Neural progenitor cell (in vitro differentiated cells): ENCODE measurements at regions not wholly inside any gene's neighbourhood (a gene's known extent, or its start where the extent isn't known, plus 50 kb on each side); places are given as distances from the start of the nearest gene placed in this dataset. TPM values are rescaled to one million over a fixed set of nuclear protein-coding genes. Genes with fewer than 3 reads are reported as not detected.

Experiments
- DNase-seq: peaks from one replicate; pipeline ENCODE4 v3.0.0-alpha.2; 2016; ENCODE audit warnings: low spot score
- H2AFZ ChIP-seq: fragments of 200-600 bp; sonication (generic); replicated peaks from 2 replicates; pipeline ENCODE4 v1.6.1; 2016; ENCODE audit warnings: antibody characterized with exemption
- H3F3A ChIP-seq: fragments of 200-600 bp; sonication (generic); 2 replicates; pipeline ENCODE4 v1.6.1; 2016; ENCODE audit warnings: antibody characterized with exemption, low read depth
- H3K27ac ChIP-seq: fragments of 200-600 bp; sonication (generic); 2 replicates; pipeline ENCODE4 v1.5.1; 2016; ENCODE audit warnings: mild to moderate bottlenecking
- H3K27me3 ChIP-seq: fragments of 200-600 bp; sonication (generic); 2 replicates; pipeline ENCODE4 v1.6.1; 2016; ENCODE audit warnings: mild to moderate bottlenecking, moderate library complexity
- H3K36me3 ChIP-seq: fragments of 200-600 bp; sonication (generic); 2 replicates; pipeline ENCODE4 v1.5.1; 2016
- H3K4me1 ChIP-seq: fragments of 200-600 bp; sonication (generic); 2 replicates; pipeline ENCODE4 v1.6.1; 2016; ENCODE audit warnings: mixed run types
- H3K4me2 ChIP-seq: fragments of 200-600 bp; sonication (generic); 2 replicates; pipeline ENCODE4 v1.6.1; 2016
- H3K4me3 ChIP-seq: fragments of 200-600 bp; sonication (generic); 2 replicates; pipeline ENCODE4 v1.5.1; 2016
- H3K79me2 ChIP-seq: fragments of 200-600 bp; sonication (generic); 2 replicates; pipeline ENCODE4 v1.6.1; 2016; ENCODE audit warnings: low read depth
- H3K9ac ChIP-seq: fragments of 200-600 bp; sonication (generic); 2 replicates; pipeline ENCODE4 v1.6.1; 2016
- H3K9me3 ChIP-seq: fragments of 200-600 bp; sonication (generic); 2 replicates; pipeline ENCODE4 v1.5.1; 2016; ENCODE audit warnings: low read depth
- H4K20me1 ChIP-seq: fragments of 200-600 bp; sonication (generic); 2 replicates; pipeline ENCODE4 v1.6.1; 2016; ENCODE audit warnings: low read depth
- H3K27ac Mint-ChIP-seq: 3 replicates; pipeline ENCODE4 v1.8.0; 2021; ENCODE audit warnings: mixed read lengths
- H3K27me3 Mint-ChIP-seq: 2 replicates; pipeline ENCODE4 v1.8.0; 2022; ENCODE audit warnings: low read depth, mild to moderate bottlenecking, inconsistent platforms, moderate library complexity, mixed read lengths; ENCODE audit not compliant: insufficient read depth
- H3K36me3 Mint-ChIP-seq: 3 replicates; pipeline ENCODE4 v1.8.0; 2021; ENCODE audit warnings: mixed read lengths
- H3K4me1 Mint-ChIP-seq: 3 replicates; pipeline ENCODE4 v1.8.0; 2021; ENCODE audit warnings: mixed read lengths
- H3K4me3 Mint-ChIP-seq: 3 replicates; pipeline ENCODE4 v1.8.0; 2021; ENCODE audit warnings: mild to moderate bottlenecking, moderate library complexity, mixed read lengths
- H3K9me3 Mint-ChIP-seq: 3 replicates; pipeline ENCODE4 v1.8.0; 2020; ENCODE audit warnings: mixed read lengths
- CTCF ChIP-seq: fragments of 200-600 bp; sonication (generic); IDR thresholded peaks from 2 replicates; pipeline ENCODE4 v1.5.1; 2017; ENCODE audit warnings: antibody characterized with exemption, mild to moderate bottlenecking
- EZH2 ChIP-seq: fragments of 200-600 bp; sonication (generic); IDR thresholded peaks from 2 replicates; pipeline ENCODE4 v1.6.1; 2017; ENCODE audit warnings: antibody characterized with exemption, mild to moderate bottlenecking, moderate library complexity
- EZH2phosphoT487 ChIP-seq: fragments of 200-600 bp; sonication (generic); IDR thresholded peaks from 2 replicates; pipeline ENCODE4 v1.6.1; 2017; ENCODE audit warnings: antibody characterized with exemption
- microRNA-seq: library from miRNA; unstranded; fragments of <30 nt; microRNA quantifications from one replicate; pipeline ENCODE4, GENCODE V29; 2016
- small RNA-seq: library from RNA; depleted of rRNA; stranded (forward); fragments of <200 nt; gene quantifications from one replicate; pipeline ENCODE3, GENCODE V24; 2015

- Mint-ChIP-seq H3K9me3 (peaks cover 11% of the 10 kb centered on the region), H3K36me3 (no peaks in the 10 kb centered on the region), H3K4me3 (no peak overlapping the region), H3K4me1 (no peaks in the 10 kb centered on the region), H3K27me3 (peaks cover 8% of the 10 kb centered on the region), H3K27ac (no peak overlapping the region)
- no peak overlapping the region for H3K9ac ChIP-seq
- H3K27ac ChIP-seq: no peak overlapping the region
- H3F3A ChIP-seq: no peaks in the 10 kb centered on the region
- peaks cover 5% of the 10 kb centered on the region for H3K4me1 ChIP-seq
- no peak for TF ChIP-seq EZH2phosphoT487
- no peak for TF ChIP-seq EZH2
- TF ChIP-seq CTCF: no peak
- no peak overlapping the region for H3K4me2 ChIP-seq
- no peak for DNase-seq
- H3K27me3 ChIP-seq: no peaks in the 10 kb centered on the region
- no peak overlapping the region for H3K4me3 ChIP-seq
- no peaks in the 10 kb centered on the region for H3K36me3 ChIP-seq
- H3K79me2 ChIP-seq: no peaks in the 10 kb centered on the region
- no peaks in the 10 kb centered on the region for H4K20me1 ChIP-seq
- no peaks in the 10 kb centered on the region for H3K9me3 ChIP-seq
- H2AFZ ChIP-seq: no peak overlapping the region
Measured at GRCh38 chr2:65485839-65486238, 53.4 kb upstream of the SPRED2 start.

DNA sequence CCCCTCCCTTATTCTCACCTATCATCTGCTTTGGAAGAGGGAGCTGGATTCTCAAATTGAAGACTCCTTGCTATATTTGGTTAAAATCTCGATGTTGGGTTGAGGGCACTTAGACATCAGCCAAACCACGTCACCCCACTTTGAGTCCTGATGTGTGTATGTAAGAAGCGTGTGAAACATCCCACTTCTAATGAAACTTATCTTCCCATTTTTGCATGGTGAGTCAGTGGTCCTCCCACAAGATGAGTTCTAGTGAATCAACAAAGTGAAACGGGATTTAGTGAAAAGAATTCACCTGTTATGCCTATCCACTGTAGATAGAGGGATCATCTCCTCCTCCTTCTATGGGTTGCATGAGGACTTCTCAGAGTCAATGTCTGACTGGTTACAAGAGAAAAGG is 51.4 kb upstream of the SPRED2 start:
- H3K4me1 Mint-ChIP-seq: peaks cover 5% of the 10 kb centered on the region

GRCh38 chr2:65482971-65483370 is 50.6 kb upstream of the SPRED2 start:
- Mint-ChIP-seq H3K4me3 (no peak overlapping the region), H3K27ac (no peak overlapping the region), H3K9me3 (peaks cover 7% of the 10 kb centered on the region), H3K4me1 (peaks cover 5% of the 10 kb centered on the region), H3K36me3 (no peaks in the 10 kb centered on the region), H3K27me3 (peaks cover 6% of the 10 kb centered on the region)
- no peaks in the 10 kb centered on the region for H3K9me3 ChIP-seq
- no peak overlapping the region for H3K4me3 ChIP-seq
- H3K27ac ChIP-seq: no peak overlapping the region
- no peak overlapping the region for H2AFZ ChIP-seq
- no peak overlapping the region for H3K9ac ChIP-seq
- DNase-seq: no peak
- H3K79me2 ChIP-seq: no peaks in the 10 kb centered on the region
- no peaks in the 10 kb centered on the region for H3F3A ChIP-seq
- no peaks in the 10 kb centered on the region for H4K20me1 ChIP-seq
- TF ChIP-seq CTCF (no peak), EZH2 (no peak), EZH2phosphoT487 (no peak)
- no peaks in the 10 kb centered on the region for H3K4me1 ChIP-seq
- no peak overlapping the region for H3K4me2 ChIP-seq
- H3K27me3 ChIP-seq: no peaks in the 10 kb centered on the region
- no peaks in the 10 kb centered on the region for H3K36me3 ChIP-seq

More for the DNA sequence above, 51.4 kb upstream of the SPRED2 start:
- Histone ChIP-seq H3K79me2 (no peaks in the 10 kb centered on the region), H3K4me3 (no peak overlapping the region), H3K4me2 (no peak overlapping the region), H4K20me1 (no peaks in the 10 kb centered on the region), H3K9ac (no peak overlapping the region), H3K4me1 (no peaks in the 10 kb centered on the region), H2AFZ (no peak overlapping the region), H3K36me3 (no peaks in the 10 kb centered on the region), H3K27me3 (no peaks in the 10 kb centered on the region), H3F3A (no peaks in the 10 kb centered on the region), H3K9me3 (no peaks in the 10 kb centered on the region), H3K27ac (no peak overlapping the region)
- H3K27ac Mint-ChIP-seq: no peak overlapping the region
- H3K27me3 Mint-ChIP-seq: peaks cover 8% of the 10 kb centered on the region
- H3K9me3 Mint-ChIP-seq: peaks cover 7% of the 10 kb centered on the region
- H3K36me3 Mint-ChIP-seq: no peaks in the 10 kb centered on the region
- TF ChIP-seq EZH2phosphoT487: no peak
- no peak for TF ChIP-seq EZH2
- TF ChIP-seq CTCF: no peak
- H3K4me3 Mint-ChIP-seq: no peak overlapping the region
- no peak for DNase-seq

Small RNAs in the stretch of these regions (microRNA-seq; reads per million reads assigned to microRNA genes)
- not detected for gene MIR4778

Small RNAs in the stretch of these regions (small RNA-seq; reads per million reads assigned to genes)
- gene MIR4778: not detected
- gene RN7SL635P: not detected
- not detected for gene VTRNA2-2P
